ENCODE measurements at regions not wholly inside any gene's neighbourhood (a gene's known extent, or its start where the extent isn't known, plus 50 kb on each side); places are given as distances from the start of the nearest gene placed in this dataset.

- in situ Hi-C loops (cut with HindIII; ENCODE audit: low pct_unique_long_range_greater_than_20kb, low sequenced_read_pairs), result no loop called here
Observed at GRCh38 chrX:20414066-20414465, 147.4 kb upstream of the RPS6KA3 start.

GRCh38 chrX:20412871-20413486 is 146.3 kb upstream of the RPS6KA3 start:
- no peak for DNase-seq (ENCODE audit: low read depth in 1 of 2, low spot score in 1 of 2)
- in situ Hi-C loops (cut with HindIII; ENCODE audit: low pct_unique_long_range_greater_than_20kb, low sequenced_read_pairs), result no loop called here
- no peak for TF ChIP-seq JUND (IDR thresholded peaks at IDR 0.05; ENCODE audit: low read depth)

More at GRCh38 chrX:20414066-20414465, 147.4 kb upstream of the RPS6KA3 start:
- no peak for DNase-seq (ENCODE audit: low read depth in 1 of 2, low spot score in 1 of 2)
- no peak for TF ChIP-seq JUND (IDR thresholded peaks at IDR 0.05; ENCODE audit: low read depth)

DNA sequence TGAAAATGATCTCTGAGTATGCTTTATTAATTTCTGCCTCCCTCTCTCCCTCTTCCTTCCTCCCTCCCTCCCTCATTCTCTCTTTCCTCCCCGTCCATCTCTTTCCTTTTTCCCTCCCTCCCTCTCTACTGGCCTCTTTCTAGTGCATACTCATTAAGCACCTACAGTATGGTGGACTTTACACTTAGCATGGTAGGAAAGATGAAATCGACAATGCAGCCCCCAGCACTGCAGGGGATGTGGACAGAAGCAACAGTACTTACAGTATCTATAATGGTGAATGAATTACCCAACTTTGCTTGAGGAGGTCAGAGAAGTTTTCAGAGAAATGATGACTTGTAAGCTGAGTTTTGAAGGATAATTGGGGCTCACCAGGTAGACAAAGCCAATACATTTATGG is 143.8 kb upstream of the RPS6KA3 start:
- in situ Hi-C loops (cut with HindIII; ENCODE audit: low pct_unique_long_range_greater_than_20kb, low sequenced_read_pairs), result no loop called here
- TF ChIP-seq JUND (IDR thresholded peaks at IDR 0.05; ENCODE audit: low read depth), result no peak
- DNase-seq (ENCODE audit: low read depth in 1 of 2, low spot score in 1 of 2), result no peak

- no peak for TF ChIP-seq JUND (IDR thresholded peaks at IDR 0.05; ENCODE audit: low read depth)
- in situ Hi-C loops (cut with HindIII; ENCODE audit: low pct_unique_long_range_greater_than_20kb, low sequenced_read_pairs), result no loop called here
- DNase-seq (ENCODE audit: low read depth in 1 of 2, low spot score in 1 of 2), result peak in 1 of 2 experiments; percentile 7
Observed at GRCh38 chrX:20409991-20410390, 143.3 kb upstream of the RPS6KA3 start.

DNA sequence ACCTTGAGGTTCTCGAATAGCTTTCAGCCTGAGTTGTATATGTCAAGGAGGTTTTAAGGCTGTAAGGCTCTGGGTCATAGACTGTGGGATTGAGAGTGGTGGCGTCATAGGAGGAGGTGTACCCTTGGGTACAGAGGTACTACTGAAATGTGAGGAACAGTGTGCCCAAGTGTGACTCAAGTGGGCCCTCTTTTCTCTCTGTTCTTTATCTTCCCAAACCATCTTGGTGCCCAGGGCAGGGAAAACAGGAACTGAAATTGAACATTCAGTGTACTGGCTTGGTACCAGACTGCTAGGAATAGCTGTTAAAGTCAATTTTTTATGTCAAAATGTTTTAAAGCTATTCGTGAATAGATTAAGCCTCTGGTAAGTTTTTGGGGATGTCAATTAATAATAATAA is 136.2 kb upstream of the RPS6KA3 start:
- in situ Hi-C loops (cut with HindIII; ENCODE audit: low pct_unique_long_range_greater_than_20kb, low sequenced_read_pairs), result no loop called here
- no peak for DNase-seq (ENCODE audit: low read depth in 1 of 2, low spot score in 1 of 2)
- TF ChIP-seq JUND (IDR thresholded peaks at IDR 0.05; ENCODE audit: low read depth), result no peak

- DNase-seq (ENCODE audit: low read depth in 1 of 2, low spot score in 1 of 2), result no peak
- in situ Hi-C loops (cut with HindIII; ENCODE audit: low pct_unique_long_range_greater_than_20kb, low sequenced_read_pairs), result no loop called here
- TF ChIP-seq JUND (IDR thresholded peaks at IDR 0.05; ENCODE audit: low read depth), result no peak
Observed at GRCh38 chrX:20399728-20400414, 133.2 kb upstream of the RPS6KA3 start.

DNA sequence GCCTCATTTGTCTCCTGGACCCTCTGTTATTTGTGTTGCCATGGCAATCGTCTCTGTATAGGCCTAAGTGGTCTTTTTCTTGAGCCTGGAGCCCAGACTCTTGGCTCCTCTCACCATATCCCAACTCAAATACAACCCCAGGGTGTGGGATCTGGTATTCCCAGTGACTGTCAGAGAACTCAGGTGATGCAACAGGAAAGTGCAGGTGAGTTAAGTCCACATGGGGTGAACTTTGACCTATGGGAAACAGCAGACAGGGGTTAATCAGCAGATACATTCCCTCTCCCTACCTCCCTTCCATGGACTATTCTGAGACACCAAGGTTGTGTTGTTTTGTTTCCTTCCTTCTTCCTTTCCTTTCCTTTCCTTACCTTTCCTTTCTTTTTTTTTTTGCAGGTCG is 130.9 kb upstream of the RPS6KA3 start:
- no peak for DNase-seq (ENCODE audit: low read depth in 1 of 2, low spot score in 1 of 2)
- no peak for TF ChIP-seq JUND (IDR thresholded peaks at IDR 0.05; ENCODE audit: low read depth)
- in situ Hi-C loops (cut with HindIII; ENCODE audit: low pct_unique_long_range_greater_than_20kb, low sequenced_read_pairs), result no loop called here

DNA sequence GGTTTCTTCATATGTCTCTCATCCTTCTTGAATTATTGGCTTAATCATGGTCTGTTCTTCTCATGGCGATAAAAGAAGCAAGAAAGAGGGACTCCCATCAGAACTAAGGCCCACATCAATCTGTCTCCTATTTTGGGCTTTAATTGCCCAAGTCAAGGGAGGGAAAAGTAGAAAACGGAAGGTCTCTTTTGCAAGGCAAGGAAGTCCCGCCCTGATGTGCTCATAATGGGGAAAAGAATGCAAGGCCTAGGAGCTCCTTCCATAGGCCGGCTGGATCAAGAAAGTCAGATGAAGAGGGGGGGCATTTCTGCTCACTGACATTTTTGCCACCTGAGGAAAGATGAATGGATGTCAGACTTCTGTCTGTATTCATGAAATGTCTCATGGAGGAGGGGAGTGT is 127.7 kb upstream of the RPS6KA3 start:
- no peak for DNase-seq (ENCODE audit: low read depth in 1 of 2, low spot score in 1 of 2)
- TF ChIP-seq JUND (IDR thresholded peaks at IDR 0.05; ENCODE audit: low read depth), result no peak
- in situ Hi-C loops (cut with HindIII; ENCODE audit: low pct_unique_long_range_greater_than_20kb, low sequenced_read_pairs), result no loop called here

- in situ Hi-C loops (cut with HindIII; ENCODE audit: low pct_unique_long_range_greater_than_20kb, low sequenced_read_pairs), result no loop called here
- no peak for DNase-seq (ENCODE audit: low read depth in 1 of 2, low spot score in 1 of 2)
- no peak for TF ChIP-seq JUND (IDR thresholded peaks at IDR 0.05; ENCODE audit: low read depth)
Observed at GRCh38 chrX:20393944-20394343, 127.2 kb upstream of the RPS6KA3 start.

DNA sequence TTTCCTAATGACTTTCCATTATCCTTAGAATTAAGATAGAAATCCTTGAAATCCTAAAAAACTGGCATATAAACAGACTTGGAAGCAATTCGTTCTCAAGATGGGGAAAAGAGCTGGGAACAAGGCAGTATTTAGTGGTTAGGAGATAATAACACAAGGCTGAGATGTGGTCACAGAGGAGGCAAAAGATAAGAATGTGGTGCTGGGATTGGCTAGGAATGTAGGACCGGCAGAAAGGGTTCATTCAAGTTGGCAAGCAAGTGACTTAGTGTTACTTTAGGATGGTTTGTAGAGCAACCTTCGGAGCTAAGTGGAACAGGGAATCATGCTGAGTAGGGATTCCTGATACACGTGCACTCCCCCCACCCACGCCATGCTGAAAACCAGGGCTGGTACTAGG is 121.9 kb upstream of the RPS6KA3 start:
- in situ Hi-C loops (cut with HindIII; ENCODE audit: low pct_unique_long_range_greater_than_20kb, low sequenced_read_pairs), result no loop called here
- no peak for DNase-seq (ENCODE audit: low read depth in 1 of 2, low spot score in 1 of 2)
- no peak for TF ChIP-seq JUND (IDR thresholded peaks at IDR 0.05; ENCODE audit: low read depth)

DNA sequence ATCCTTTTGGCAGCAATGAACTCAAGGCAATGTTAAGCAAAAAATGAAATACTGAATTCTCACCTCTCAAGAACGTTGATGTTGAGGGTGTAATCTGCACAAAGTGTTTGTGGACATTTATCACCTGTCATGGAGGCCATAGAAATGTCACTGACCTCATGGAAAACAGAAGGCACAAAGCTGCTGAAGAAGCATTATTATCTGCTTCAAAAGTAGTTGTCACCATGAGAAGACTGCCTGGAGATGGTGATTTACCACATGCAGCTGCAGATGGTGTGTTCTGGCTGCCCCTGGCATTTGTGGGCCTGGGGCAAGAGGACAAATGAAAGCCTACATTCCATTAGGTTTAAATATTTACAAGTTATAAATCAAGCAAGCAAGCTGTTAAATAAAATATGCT is 116.8 kb upstream of the RPS6KA3 start:
- DNase-seq (ENCODE audit: low read depth in 1 of 2, low spot score in 1 of 2), result peak in 1 of 2 experiments; percentile 14
- in situ Hi-C loops (cut with HindIII; ENCODE audit: low pct_unique_long_range_greater_than_20kb, low sequenced_read_pairs), result no loop called here
- no peak for TF ChIP-seq JUND (IDR thresholded peaks at IDR 0.05; ENCODE audit: low read depth)

GRCh38 chrX:20382518-20383297 is 116.0 kb upstream of the RPS6KA3 start:
- DNase-seq (ENCODE audit: low read depth in 1 of 2, low spot score in 1 of 2), result no peak
- no peak for TF ChIP-seq JUND (IDR thresholded peaks at IDR 0.05; ENCODE audit: low read depth)
- in situ Hi-C loops (cut with HindIII; ENCODE audit: low pct_unique_long_range_greater_than_20kb, low sequenced_read_pairs), result no loop called here

DNA sequence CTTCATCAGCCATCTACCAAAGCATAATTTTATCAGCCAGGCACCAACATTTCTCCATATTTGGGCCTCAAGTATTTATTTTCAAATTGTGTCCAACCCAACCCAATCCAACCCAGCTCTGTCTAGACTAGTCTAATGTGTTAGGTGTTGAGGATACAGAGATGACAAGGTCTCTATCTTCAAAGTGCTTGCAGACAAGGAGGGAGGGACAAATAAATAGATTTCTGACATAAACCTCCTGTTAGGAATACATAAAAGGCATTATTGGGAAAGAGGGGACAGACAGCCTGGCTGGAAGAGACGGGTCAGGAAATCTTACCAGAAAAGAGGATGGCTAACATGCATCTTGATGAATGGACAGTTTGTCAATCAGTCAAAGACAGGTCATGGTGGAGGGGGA is 115.4 kb upstream of the RPS6KA3 start:
- no peak for DNase-seq (ENCODE audit: low read depth in 1 of 2, low spot score in 1 of 2)
- in situ Hi-C loops (cut with HindIII; ENCODE audit: low pct_unique_long_range_greater_than_20kb, low sequenced_read_pairs), result no loop called here
- no peak for TF ChIP-seq JUND (IDR thresholded peaks at IDR 0.05; ENCODE audit: low read depth)
